HG03045 (cell line): ENCODE measurements at regions not wholly inside any gene's neighbourhood (a gene's known extent, or its start where the extent isn't known, plus 50 kb on each side); places are given as distances from the start of the nearest gene placed in this dataset.

Experiments
- ATAC-seq: cut with Tn5 transposase; IDR thresholded peaks from one replicate; pipeline ENCODE4 v1.9.1; 2021; ENCODE audit warnings: mild to moderate bottlenecking, moderate library complexity; ENCODE audit not compliant: unreplicated experiment

DNA sequence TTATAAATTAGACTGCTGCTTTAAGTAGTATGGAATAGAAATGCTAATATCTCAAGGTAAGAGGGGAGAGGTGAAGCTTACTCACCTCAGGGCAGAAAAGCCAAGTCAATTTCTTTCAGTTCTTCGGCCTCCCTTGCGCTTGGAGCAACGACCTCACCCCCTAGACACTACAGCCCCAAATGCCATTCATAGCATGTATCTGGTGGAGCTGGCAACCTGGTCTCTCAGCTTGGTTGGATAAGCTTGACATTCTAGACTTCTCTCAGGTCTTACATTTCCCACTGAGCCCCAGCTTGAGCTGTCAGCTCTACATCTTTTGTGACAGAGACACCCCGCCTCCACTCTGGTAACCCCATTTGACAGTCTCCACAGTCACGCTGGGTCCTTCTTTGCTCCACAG, 154.9 kb downstream of the ZNF608 start:
- ATAC-seq, result no peak

DNA sequence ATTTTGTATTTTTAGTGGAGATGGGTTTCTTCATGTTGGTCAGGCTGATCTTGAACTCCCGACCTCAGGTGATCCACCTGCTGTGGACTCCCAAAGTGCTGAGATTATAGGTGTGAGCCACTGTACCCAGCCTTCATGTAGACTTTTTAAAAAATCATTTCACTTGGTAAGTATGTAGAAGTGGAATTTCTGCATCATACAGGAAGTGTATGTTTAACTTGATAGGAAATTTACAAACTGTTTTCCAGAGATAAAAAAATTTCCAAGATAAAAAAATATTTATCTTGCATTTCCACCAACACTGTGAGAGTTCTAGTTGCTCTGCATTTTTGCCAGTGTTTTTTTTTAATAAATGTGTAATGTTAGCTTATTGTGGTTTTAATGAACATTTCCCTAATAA, 155.8 kb downstream of the ZNF608 start:
- no peak for ATAC-seq

DNA sequence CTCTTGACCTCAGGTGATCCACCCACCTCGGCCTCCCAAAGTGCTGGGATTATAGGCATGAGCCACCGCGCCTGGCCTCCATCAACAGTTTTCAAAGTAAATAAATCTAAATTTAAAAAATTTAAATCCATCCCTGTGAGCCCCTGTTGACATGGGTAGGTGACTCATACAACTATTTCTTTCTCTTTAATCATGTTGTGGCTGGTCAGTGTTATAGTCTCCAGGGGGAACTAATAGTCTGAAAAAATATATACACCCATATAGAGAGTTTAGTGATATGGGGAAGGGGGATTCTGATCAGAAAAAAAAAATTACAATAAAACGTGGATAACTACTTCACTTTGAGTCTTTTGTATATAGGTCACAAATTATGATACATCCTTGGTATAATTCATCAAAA, 159.2 kb downstream of the ZNF608 start:
- no peak for ATAC-seq

DNA sequence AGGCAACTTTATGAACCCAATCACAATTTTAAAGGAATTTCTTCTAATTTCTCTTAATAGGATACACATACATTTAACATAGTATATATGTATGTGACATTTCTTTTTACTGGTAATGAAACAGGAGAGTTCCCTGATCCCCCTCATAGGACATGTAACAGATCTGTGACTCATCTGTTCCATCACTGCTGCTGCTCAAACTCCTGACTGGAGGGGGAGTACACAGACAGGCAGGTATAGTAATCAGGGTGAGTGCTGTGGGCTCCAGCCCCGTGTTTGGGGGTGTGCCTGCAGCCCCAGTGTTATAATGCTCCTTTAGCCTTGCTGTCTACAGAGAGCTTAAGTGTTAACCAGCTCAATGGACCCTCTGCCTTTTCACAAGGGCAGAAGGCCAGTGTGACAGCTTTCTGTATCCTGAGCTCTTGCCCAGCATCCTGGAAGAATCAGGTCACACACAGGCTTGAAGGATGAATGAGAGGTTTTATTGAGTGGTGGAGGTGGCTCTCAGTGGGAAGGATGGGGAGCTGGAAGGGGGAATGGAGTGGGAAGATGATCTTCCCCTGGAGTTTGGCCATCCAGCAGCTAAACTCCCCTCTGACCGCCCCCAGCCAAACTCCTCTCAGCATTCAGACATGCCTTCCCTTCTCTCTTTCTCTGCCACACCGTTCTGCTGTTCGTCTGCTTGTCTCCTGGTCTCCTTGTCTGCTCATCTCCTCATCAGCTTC, 161.3 kb downstream of the ZNF608 start:
- ATAC-seq, result no peak

DNA sequence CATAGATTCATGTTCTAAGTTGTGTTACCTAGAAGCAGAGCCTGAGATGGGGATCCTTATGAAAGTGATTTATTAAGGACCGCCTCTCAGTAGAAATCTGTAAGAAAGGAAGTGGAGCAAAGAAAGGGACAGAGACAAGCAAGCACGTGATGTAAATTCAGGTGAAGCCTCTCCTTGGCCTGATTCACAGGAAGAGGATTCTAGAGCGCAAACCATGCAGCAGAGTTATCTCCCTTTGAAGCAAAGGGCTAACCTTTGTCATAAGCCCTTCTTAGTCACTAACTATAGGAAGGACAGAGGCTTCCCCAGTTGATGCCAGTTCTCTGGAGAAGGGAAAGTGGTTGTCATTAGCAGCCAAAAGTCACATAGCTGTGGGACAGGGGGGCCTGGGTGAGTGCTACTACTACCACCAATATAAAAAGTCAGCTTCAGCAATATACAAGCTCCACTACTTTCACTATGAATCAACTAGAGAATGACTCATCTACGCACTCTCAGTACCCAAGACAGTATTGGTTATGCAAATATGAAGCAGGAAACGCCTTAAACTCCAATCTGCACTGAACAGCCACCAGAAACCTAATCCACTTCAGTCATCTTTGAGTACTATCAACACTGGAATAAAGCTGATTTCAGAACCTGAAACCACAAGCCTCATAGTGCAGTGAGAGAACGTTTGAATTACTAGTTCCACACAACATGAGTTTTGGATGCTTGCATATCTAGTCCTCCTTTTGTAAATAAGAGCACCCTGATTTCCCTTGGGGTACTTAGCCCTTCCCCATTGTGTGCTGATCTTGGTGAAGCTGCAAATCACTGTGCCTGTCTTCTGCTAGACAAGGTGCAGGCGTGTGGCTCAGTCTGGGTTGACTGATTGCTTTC, 162.7 kb downstream of the ZNF608 start:
- ATAC-seq, result peak; percentile 100

DNA sequence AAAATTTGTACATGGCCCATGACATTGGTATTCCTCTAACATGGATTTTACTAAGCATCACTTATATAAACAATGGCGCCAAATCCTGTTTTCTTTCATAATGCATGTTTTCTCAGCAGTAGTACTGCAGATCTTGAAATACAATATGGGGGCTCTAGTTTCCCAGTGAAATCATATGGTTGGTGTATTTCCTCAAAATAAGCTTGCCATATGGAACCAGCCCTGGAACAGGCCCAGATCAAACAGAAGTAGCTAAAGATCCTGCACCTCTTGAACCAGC, 163.9 kb downstream of the ZNF608 start:
- ATAC-seq, result no peak

DNA sequence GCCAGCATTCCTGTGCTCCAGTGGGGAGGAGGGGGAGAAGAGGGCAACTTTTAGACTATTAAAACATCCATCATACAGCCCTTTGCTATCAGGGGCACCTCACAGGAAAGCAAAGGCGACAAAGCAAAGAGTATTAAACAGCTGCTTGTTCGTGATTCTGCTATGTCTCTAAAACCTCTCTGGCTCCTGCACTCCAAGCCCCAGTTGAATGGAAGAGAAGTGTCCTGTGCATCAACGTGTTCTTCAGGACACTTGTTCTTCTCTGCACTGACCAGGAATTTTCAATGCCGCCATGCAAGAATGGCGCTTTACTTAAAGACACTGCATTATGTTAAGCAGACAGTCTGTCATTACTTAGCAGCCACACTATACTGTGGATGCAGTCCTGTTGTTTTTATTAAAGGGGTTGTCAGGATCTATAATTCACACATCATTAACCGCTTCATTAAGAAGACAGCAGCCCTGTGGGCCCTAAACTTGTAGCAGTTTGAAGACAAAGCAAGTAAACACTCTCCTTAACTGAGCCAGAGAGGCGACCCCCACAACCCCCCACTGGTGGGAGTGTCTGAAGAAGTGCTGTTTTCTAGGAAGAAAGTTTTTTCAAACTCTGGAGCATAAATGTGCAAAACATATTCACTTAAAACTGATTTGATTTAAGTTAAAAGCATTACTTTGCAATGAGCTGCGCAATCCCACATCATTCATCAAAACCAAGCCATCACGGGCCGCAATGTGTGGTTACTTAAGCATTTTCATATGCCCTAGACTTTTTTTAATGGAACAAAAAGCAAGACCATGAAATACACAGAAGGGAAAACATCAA, 164.5 kb downstream of the ZNF608 start:
- ATAC-seq, result no peak

DNA sequence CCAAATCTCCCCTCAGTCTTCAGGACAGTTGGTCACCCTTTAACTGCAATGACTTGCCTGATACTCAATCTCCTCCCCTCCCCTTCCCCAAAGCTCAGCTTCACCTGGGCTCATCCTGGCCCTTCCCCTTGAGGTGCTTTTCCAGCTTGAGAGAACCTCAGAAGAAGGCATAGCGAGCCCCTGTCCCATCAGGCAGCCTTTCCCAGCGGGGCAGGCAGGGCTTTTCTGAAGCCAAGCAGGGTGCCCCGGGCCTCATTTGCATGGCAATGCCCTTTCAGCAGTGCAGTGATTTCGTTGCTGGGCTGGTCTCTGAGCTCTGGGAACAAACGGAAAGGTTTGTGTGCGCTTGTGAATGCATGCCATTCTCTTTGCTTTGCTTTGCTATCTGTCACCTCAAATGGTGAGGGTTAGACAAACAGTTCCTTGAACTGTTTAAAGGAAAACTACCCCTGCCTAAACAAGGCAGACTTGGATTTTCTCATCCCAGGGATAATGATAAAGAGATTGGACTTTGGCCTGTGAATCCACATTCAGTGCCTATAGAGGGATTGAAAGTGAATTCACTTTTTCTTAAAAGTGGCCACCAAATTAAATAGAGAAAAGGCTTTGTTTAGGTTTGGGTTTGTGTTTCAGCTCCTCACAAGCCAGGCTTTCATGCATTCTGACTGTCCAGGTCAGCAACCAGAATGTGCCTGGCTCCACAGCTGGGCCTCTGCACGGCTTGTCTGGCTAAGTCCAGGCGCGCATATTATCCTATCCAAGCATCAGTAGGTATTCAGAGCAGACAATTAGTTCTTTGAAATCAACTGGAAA, 165.3 kb downstream of the ZNF608 start:
- ATAC-seq, result no peak

DNA sequence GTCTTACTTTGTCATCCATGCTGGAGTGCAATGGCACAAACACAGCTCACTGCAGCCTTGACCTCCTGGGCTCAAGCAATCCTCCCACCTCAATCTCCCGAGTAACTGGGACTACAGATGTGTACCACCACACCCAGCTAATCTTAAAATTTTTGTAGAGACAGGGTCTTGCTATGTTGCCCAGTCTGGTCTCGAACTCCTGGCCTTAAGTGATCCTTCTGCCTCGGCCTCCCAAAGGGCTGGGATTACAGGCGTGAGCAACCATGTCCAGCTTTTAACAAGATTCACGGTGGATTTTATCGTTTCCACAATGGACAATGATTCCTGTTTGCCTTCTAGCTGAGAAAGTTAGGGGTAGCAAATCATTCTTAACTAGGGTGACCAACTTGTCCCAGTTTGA, 165.9 kb downstream of the ZNF608 start:
- ATAC-seq, result no peak

DNA sequence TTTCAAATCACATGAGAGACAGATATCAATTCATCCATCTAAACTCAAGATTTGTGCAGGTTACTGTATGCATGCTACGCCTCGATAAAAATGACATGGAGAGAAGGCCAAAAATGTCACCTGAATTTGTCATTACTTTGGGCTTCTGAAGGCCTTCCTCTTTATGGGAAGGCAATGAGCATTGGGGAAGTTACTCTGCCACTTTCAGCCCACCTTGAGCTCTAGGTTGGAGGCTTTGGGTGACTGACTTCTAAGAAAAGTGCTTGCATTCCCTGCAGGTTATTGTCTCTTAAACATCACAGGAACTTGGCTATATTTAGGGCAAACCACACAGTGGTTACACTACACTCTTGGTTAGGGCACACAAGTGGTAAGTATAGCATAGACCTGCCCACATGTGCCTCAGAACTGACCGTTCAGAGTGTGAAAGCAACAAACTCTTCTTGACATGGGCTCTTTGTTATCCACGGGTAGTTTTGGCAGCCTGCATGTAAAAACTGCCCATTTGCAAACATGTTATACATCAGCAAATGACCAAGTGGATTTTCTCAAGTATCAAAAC, 169.5 kb downstream of the ZNF608 start:
- ATAC-seq, result peak; percentile 89

DNA sequence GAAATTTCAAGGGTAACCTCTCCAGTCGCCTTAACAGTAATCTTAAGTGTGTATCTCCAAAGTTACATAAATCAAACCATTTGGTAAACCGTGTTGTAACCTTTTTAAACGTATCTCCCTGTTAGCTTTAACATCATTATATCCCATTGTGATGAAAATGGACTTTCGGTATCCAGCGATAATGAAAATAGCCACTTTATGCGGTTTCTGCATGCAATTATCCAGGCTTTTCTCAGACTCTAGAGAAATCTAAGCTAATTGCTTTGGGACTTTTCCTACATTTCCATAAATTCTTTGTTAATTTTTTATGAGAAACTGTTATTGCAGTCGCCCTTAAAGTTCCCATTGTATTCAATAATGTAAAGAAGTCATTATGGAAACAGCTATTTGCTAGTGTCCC, 170.7 kb downstream of the ZNF608 start:
- ATAC-seq, result no peak

DNA sequence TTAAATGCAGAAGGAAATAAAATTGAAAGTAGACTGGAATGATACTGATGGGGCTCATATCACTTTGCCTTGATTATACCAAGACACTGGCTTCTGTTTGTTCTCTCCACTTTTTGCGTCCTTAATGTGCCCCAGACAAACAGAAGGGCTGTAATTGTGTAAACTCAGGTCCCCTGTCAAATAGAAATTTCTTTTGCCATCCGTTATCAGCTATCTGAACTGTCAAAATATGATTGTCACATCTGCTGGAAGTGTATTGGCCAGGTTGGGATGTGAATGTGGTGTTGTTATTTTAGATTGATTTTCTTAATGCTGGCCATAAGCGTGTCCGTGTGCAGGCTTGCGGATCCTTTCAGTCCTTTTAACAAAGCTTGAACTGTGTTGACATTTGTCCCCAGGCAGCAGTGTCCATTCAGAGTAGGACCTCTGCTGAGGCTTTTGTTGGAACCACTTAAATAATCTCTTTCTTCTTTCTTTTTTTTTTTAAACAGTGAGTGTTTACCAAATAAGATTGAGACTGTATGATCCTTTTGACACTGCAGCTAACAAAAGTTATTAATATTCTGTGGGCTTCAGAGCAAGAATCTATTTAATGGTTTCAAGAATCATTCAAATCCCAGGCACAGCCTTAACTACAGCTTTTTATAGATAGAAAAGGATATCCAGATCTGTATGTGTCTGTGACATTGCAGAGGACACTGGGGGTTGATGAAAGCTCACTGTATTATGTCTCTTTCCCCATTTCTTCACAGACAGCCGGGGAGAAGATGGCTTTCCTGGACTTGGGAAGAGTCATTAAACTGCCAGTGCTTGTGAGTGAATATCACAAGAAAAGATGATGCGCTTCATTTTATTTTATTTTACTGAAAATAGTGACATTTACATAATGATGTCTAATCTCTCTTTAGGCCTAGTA, 171.7 kb downstream of the ZNF608 start:
- ATAC-seq, result no peak

DNA sequence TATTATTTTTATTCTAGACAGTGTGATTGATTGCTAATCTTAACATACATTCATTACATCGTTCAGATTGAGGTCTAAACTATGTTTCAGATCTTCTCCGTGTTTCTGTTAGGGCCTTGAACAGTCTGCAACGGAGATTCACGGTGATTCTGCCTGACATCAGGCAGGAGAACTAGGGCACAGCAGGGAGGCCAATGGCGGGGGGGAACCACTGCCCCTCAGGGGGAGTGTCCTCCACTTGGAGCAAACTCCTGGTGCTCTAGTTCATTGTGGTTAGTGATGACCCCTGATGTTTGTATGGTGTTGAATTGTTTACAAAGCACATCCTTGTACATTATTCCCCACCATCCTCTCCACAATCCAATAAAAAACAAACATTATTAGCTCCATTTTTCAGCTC, 173.5 kb downstream of the ZNF608 start:
- ATAC-seq, result no peak

DNA sequence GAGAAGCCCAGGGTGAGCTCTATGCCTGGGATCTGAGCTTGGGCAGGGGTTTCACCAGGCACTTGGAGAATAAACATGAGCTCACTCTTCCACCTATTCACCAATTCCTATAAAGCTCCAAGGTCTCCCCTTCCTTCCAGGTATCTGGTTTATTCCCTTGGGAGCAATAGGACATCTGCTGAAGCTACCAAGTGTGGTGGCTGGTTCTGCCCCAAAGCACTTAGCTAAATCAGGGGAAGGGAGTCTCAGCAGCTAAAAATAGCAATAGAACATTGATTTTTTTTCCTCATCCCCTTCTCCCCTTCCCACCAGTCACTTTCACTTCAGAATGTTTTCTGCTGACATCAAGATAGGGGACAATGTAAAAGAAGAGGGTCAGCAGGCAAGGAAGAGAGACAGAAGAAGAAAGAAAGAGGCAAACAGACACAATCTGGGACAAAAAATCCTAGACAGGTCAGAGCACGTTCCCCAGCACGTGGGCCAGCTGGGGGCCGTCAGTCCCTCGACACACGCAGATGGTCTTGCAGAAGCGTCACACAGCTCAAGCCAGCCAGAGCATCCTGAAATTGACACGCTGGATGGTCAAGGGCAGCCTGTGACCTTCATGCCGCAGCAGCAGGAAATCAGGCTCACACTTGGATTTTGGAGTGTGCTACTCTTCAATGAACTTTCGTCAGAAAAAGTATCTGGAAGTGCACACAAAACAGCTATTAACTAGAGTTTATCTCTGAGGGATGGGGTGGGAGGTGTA, 176.0 kb downstream of the ZNF608 start:
- no peak for ATAC-seq

DNA sequence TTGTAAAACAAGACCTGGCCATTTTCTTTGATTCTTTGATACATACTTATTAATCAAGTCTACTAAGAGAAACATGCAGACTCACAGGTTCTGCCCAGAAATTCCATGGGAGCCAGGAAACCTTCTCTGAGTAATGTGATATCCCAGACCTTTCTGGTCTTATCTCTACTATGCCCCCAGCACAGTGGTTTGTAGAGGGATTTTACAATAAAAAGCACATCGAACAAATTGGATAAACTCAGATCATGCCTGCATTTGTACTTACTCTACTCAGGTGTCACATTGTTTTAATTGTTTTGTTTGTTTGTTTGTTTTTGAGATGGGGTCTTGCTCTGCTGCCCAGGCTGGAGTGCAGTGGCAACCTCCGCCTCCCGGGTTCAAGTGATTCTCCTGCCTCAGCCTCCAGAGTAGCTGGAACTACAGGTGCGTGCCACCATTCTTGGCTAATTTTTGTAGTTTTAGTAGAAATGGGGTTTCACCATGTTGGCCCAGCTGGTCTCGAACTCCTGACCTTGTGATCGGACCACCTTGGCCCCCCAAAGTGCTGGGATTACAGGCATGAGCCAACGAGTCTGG, 179.5 kb downstream of the ZNF608 start:
- ATAC-seq, result no peak

DNA sequence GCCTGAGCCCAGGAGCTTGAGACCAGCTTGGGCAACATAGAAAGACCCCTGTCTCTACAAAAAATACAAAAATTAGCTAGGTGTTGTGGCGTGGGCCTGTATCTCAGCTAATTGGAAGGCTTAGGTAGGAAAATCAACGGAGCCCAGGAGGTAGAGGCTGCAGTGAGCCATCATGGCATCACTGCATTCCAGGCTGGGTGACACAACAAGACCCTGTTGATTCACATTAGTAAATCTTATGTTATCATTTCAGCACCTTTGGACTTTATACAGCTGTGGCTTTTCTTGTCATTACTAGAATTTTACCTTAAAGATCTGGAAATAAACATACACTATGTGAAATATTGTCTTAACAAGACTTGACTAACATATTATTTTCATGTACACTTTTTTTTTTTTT, 185.0 kb downstream of the ZNF608 start:
- ATAC-seq, result no peak

DNA sequence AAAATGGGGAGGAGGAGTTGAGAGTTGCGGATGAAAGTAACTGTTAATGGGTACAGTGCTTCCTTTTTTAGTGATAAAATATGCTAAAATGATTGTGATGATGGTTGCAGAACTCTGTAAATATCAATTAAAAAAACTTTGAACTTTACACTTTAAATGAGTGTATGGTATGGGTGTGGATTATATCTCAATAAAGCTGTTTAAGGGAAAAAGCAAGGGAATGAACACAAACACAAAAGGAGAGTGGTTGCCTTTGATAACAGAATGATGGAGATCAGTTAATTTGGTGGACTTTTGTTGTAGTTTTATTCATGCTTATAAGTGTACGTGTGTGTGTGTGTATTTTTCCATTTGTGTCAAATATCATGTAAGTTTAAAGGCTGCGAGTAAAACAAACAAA, 186.1 kb downstream of the ZNF608 start:
- ATAC-seq, result no peak

DNA sequence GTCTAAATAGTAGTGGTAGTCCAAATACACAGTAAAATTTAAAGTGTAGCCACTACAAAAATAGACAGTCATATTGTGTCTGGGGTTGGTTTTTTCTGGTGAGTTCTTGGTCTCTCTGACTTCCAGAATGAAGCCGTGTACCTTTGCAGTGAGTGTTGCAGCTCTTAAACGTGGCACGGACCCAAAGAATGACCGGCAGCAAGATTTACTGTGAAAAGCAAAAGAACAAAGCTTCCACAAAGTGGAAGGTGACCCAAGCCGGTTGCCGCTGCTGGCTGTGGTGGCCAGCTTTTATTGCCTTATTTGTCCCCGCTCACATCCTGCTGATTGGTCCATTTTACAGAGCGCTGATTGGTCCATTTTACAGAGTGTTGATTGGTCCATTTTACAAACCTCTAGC, 188.7 kb downstream of the ZNF608 start:
- ATAC-seq, result no peak
